HG03103 (cell line): ENCODE measurements at regions not wholly inside any gene's neighbourhood (a gene's known extent, or its start where the extent isn't known, plus 50 kb on each side); places are given as distances from the start of the nearest gene placed in this dataset.
"Not testable (repeated sequence)": the region's sequence is repeated elsewhere in the genome, so short reads cannot be mapped to it uniquely, and the experiment has no call there.

Source experiments
- ATAC-seq: cut with Tn5 transposase; IDR thresholded peaks from one replicate; pipeline ENCODE4 v1.9.1; 2021; ENCODE audit warnings: low read depth; ENCODE audit not compliant: unreplicated experiment

DNA sequence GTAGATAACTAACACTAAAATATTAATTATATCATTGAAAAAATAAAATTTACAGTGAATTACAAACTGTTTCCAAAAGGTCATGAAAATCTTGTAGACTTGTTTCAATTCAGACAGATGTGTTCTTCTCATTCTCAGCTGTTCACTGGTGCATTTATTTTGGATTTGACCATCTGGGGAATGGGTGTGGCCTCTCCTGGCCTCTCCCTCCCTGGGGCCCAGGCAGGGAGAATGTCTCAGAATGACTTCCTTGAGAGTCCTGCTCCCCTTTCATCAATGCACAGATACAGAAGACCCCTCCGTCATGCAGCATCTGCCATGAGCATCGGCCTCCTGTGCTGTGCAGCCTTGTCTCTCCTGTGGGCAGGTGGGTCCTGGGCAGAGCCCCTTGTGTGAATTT lies 192.8 kb upstream of the PRSS58 start:
- no peak for ATAC-seq

DNA sequence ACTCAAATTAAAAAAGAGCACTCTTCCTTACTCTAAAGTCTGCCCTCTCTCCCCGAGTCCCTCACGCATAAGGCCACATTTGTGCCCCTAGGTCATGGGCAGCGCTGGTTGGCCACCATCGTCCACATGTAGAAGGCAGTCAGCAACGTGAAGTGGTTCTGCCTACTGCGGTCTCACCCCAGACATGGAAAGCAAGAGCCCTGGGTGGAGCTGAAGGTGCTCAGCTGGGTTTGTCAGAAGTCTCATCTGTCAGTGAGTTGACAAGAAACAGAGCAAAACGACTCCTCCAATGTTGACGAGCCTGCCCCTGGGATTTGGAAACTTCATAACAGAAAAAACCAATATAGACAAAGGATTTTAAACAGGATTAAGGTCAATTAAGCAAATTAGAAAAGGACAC lies 192.3 kb upstream of the PRSS58 start:
- ATAC-seq: no peak

DNA sequence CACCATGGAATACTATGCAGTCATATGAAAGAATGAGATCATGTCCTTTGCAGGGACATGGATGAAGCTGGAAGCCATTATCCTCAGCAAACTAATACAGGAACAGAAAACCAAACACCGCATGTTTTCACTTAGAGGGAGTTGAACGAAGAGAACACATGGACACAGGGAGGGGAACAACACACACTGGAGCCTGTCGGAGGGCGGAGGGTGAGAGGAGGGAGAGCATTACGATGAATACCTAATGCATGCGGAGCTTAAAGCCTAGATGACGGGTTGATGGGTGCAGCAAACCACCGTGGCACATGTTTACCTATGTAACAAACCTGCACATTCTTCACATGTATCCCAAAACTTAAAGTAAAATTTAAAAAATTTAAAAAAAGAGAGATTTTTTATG lies 191.0 kb upstream of the PRSS58 start:
- not testable (repeated sequence) for ATAC-seq

DNA sequence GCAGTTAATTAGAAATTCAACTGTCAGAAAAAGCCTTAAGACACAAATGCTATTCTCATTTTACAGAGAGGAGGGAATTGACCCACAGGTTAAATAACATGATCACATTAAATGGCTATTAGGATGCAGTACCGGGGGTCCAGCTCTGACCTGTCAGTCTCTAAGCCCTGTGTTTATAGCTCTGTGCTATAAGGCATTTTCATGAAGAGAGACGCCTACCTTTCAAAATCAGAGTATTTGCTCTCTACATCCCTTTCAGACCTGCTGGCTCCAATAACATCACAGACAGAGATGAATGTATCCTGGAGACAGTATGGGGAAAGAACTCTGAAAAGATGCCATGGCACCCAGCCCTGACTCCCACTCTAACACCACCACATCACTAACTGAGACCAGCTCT lies 189.9 kb upstream of the PRSS58 start:
- ATAC-seq: no peak

DNA sequence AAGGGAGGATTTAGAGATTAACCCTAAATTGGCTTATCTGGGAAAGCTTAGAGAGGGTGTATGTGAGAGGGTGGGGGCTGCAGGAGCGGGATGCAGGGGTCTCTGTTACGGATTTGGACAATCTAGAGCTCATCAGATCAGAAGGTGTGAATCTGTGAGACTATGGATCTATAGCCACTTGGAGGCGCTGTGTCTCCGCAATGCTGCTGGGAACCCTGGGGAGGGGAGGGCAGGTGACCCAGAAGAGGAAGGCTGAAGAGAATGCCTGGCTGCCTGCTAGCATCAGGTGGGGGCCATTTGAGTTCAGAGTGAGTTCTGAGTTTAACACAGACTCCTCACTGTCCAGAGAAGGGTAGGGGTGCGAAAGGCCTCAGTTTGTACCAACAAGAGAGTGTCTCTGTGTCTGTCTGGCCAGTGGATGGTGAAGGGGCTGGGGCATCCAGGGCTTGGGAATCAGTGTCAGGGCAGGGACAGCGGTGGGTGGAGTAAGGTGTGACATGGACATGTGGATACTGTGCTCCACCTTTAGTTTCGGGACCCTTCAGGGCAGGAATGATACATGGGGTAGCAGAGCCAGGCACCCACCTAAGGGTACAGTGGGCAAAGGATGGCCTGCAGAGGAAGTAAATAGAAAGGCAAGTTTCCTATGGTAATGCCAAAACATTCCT lies 187.3 kb upstream of the PRSS58 start:
- no peak for ATAC-seq

DNA sequence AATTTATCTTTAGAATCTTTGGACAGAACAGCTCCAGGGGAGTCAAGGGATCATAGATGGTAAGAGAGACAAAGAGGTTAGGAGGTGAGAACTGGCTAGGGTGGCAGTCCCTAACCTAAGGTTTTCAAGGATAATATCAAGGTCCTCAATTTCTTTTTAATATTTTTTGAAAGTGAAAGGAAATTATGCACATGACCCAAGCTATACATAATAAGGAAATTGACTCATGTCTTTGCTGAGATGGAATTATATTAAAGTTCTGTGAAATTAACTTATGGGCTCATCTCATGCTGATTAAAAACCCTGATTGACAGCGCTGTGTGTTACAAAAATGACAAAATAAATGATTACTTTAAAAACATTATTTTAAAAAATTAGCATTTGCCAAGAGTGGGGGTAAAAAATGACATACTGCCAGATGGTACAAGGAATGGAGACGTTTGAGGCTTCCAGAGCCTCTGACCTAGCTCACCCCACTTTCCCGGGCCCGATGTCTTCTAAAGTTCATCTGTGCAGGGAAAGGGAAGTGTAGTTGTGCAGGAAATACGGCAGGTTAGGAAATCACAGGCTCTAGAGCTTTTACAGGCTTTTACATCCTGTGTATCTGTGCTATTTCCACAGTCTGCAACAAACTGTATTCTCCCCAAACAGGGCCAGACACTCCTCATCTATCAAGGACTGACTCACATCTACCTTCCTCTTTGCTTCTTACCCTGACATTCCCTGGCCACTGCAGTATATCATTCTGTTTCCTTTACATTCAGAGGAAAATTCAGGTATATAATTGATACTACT lies 185.6 kb upstream of the PRSS58 start:
- no peak for ATAC-seq

DNA sequence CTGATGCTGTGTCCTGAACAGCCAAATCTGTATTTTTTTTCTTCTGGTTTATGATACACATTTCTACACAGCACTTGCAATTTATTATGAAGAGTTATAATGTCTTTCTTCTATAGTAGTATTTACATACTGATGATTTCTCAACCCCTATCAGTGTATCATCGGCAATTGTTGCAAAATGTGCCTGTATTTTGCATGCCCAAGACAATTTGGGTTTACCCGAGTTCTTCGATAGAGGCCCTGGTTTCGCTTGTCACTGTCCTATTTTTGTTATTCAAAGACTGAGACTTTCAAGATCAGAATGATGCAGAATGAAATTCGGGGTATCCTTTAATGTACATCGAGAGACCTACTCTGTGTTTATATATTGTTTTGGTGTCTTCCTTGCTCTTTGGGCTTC lies 184.5 kb upstream of the PRSS58 start:
- ATAC-seq: no peak

DNA sequence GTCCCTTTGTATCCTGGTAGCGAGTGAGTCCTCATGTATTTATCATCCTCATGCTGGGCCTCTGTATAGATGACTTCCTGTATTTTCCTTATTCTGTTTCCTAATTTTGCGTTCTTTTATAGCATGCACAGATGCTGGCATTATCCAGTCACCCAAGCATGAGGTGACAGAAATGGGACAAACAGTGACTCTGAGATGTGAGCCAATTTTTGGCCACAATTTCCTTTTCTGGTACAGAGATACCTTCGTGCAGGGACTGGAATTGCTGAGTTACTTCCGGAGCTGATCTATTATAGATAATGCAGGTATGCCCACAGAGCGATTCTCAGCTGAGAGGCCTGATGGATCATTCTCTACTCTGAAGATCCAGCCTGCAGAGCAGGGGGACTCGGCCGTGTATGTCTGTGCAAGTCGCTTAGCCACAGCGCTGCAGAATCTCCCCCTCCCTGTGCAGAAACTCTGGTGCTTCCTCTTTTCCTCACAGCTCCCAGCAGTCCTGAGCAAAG lies 183.1 kb upstream of the PRSS58 start:
- ATAC-seq: no peak

DNA sequence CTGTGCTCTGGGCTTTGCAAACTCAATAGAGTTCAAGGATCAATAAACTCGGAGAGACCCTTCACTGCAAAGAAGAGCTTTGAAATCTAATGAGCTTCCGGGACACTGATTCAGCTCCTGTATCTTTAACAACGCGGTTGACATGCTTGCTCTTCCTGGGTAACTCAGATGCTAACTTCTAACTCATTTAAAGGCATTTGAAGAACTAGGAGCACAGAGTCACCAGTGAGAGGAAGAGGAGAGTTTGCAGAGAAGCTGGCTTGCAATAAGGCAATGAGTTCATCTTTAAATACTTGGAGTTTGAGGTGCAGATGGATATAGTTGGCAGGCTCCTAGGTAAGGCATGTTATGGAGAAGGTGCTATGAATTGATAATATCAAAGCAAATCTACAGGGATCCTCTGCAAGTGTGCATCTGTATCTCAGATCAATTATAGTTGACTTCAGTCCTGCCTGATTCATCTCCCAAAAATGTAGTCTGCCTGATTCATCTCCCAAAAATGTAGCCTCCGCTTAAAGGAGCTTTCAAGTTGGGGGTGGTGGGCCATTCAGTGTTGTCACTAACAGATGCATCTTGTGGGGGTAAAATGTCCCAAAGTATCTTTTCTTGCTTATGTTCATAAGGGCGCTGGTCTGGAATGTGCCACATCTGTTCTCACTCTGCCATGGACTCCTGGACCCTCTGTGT lies 182.5 kb upstream of the PRSS58 start:
- ATAC-seq: no peak

DNA sequence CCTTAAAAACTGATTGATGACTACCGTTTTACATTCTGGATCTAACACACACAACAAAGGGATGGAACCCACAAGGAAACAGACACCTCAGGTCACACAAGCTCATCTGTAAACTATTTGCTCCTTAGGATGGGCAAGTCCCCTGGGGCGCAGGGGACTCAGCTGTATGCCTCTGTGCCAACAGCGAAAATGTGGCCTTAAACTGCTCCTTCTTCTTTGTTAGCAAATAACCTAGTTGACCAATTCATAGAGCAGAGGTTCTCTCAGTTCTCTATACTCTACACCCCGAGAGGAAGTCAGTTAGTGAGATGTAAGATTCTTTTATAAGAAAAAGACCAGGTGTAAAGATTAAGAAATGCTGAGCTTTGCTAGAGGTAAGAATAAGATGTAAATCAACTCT lies 181.9 kb upstream of the PRSS58 start:
- peak; percentile 59 for ATAC-seq

DNA sequence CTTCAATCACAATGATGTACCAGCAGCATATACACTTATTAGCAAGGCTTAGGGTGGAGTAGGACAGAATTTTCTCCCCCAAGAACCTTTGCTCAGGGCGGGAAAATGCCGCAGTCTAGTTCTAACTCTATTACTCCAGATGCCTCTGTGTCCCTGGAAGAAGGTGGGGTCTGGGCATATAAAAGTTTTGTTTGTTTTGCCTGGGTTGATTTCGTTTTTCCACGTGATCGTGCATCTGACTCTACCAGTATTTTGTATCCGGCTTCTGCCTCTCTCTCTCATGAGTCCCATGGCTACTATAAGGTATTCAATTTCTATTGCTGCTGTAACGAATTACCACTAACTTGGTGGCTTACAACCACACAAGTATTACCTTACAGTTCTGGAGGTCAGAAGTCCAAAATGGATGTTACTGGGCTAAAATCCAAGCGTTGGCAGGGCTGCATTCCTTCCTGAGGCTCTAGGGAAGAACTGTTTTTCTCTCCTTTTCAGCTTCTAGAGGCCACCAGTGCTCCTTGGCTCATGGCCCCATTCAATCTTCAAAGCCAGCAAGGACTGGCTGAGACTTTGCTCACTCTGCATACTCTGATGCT lies 181.2 kb upstream of the PRSS58 start:
- ATAC-seq: no peak

DNA sequence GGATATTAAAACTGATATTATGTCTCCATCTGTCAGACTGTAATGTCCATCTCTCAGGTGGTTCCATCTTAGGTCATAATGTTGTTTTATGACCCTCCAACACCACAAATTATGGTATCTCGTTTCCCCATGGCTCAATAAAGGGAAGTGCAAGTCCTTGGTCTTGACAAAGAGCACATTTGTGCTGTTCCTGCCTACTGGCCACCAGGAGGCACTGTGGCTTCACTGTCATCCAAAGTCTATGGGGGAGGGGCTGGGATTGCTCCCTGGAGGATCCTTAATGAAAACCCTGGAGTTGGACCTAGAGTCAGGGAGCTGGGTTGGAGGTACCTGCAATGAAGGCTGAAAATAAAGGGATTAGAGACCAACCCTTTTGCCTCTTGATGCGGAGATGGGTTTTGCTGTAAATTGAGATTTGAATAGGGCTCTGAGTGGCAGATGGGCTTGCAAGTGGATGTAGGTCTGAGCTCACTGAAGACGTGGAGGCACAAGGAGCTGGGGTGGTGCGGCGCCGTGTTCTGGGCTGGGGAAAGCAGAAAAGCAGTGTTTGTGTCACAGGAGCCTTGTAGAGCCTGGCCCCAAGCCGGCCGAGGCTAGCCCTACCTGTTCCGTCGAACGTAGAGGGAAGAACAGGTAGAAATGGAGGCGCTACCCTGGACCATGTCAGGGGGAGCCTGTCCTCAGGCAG lies 180.5 kb upstream of the PRSS58 start:
- ATAC-seq: peak; percentile 41

DNA sequence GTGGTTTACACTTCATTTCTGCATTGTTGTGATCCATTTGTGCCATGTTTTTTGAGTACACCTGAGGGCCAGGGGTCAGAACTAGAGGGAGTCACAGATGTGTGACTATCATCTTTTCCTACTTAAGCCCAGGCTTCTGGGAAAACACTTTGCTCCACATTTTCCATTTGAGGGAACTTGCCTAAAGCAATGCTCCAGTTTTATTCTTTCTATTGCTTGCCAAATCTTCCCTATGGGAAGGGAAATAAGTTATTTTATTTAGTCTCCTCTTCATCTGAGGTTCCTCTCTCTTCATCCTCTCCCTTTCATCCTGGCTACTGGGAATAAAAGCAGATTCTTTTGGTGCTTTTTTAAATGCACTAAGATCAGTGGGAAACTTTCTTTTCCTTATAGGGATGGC lies 179.9 kb upstream of the PRSS58 start:
- no peak for ATAC-seq

DNA sequence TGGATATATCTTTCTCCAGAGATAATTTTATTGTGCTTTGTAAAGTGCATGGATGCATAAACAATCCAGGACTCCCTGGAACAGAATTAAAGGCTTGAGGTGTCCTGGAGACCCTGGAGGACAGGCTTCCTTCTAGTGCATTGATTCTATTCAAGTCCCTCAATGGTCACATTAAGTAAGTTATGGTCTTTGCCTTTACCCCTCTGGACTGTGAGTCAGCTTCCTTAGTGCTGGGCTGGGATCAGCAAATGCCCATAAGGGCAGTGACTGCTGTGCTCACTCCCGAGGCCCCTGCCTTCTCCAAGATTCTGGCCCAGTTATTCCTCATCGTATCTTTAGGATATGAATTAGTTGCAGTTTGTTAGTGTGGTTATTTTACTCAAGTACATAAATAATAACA lies 178.7 kb upstream of the PRSS58 start:
- no peak for ATAC-seq

DNA sequence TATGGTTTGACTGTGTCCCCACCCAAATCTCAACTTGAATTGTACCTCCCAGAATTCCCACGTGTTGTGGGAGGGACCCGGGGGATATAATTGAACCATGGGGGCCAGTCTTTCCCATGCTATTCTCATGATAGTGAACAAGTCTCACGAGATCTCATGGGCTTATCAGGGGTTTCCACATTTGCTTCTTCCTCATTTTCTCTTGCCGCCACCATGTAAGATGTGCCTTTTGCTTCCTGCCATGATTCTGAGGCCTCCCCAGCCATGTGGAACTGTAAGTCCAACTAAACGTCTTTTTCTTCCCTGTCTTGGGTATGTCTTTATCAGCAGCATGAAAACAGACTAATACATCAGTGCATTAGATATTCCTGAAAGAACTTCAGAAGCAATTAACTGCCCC lies 177.7 kb upstream of the PRSS58 start:
- ATAC-seq: not testable (repeated sequence)

DNA sequence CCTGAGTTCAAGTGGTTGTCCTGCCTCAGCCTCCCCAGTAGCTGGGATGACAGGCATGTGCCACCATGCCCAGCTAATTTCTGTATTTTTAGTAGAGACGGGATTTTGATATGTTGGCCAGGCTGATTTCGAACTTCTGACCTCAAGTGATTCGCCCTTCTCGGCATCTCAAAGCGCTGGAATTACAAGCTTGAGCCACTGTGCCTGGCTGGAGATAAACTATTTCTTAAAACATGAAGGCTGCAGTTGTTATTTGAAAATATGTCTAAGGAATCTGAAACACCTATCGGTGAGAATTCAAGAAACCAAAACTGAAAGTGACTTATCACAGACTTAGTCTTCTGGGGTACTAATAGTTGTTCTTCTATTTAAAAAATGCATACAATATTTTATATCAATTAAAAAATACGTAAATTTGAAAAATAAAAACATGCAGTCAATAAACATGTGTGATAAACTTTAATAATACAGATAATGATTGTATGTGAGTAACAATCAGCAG lies 176.9 kb upstream of the PRSS58 start:
- ATAC-seq: no peak

DNA sequence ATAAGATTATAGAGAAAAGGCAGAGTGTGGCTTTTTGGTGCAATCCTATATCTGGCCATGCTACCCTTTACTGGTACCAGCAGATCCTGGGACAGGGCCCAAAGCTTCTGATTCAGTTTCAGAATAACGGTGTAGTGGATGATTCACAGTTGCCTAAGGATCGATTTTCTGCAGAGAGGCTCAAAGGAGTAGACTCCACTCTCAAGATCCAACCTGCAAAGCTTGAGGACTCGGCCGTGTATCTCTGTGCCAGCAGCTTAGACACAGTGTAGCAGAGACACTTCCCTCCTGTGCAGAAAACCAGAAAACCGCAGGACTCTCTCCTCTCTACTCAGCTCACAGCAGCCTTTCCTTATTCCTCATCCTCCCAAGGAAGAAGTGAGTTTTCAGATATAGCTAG lies 176.3 kb upstream of the PRSS58 start:
- not testable (repeated sequence) for ATAC-seq

DNA sequence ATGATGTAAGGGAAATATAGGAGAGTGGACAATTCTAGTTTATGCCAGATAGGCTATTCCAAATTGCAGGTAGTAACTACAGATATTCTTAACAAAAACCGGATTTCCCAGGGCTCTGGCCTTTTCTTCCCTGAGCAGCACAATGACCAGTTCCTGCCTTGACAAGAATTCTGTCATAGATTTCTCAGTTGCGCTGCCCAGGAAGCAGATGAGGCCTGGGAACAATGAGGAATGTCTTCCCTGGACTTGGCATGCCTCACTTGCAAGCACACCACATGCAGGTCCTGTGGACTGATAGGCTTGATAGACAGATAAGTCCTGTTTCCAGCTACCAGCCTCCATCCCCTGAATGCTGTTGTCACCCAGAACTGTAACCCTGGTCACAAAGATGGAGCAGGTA lies 174.5 kb upstream of the PRSS58 start:
- ATAC-seq: no peak

DNA sequence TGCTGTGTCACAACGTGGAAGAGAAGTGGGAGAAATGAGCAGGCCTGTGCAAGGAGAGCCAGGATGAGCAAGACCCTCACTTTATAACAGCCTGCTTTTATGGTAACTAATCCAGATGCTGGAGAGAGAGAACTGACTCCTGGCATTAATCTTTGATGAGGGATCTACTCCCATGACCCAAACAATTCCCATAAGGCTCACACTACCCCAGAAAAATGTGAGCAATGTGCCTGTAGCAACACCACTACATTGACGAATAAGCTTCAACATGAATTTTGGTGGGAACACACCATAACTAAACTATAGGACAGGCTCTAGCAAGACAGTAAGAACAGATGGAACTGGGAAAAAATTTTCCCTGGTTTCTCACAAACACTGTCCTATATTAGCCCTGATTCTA lies 173.6 kb upstream of the PRSS58 start:
- no peak for ATAC-seq

DNA sequence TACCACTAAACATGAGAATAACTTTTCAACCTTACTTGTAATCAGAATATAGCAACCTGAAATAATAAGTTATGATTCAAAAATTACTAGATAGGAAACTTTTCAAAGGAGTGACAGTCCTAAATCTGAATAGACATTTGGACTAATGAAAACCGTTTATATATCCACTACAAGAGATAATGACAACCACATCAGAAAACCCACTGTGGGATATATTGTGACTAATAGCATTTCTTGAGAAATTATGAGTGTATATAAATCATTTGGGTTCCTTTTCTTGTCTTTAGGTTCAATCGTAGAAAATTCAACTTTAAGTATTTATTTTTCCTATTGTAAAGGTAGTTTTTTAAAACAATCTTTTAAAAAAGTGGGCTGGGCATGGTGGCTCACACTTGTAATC lies 170.2 kb upstream of the PRSS58 start:
- ATAC-seq: no peak
